RWPE1 (cell line): ENCODE measurements at regions not wholly inside any gene's neighbourhood (a gene's known extent, or its start where the extent isn't known, plus 50 kb on each side); places are given as distances from the start of the nearest gene placed in this dataset.

Experiments
- CTCF ChIA-PET: fragments of 350-600 bp; sonication (Branson Sonifier 250); formaldehyde crosslinking; extraction: SDS; loops from one replicate; lab custom pipeline; 2021; lab: Yijun Ruan, JAX
- POLR2A ChIA-PET: fragments of 400-600 bp; formaldehyde crosslinking; extraction: SDS; loops from one replicate; lab custom pipeline; 2020; ENCODE audit warnings: antibody characterized with exemption; ENCODE audit not compliant: low non-redundant PET; lab: Yijun Ruan, JAX
- DNase-seq: peaks from one replicate; pipeline ENCODE4 v3.0.0; 2012; ENCODE audit warnings: low spot score
- H3K27ac ChIP-seq: fragments of 450-650 bp; 2 replicates; pipeline ENCODE4 v1.5.1; 2017
- TF ChIP-seq, protein P1 (sequence below): fragments of 450-650 bp; conservative IDR thresholded peaks from 2 replicates; pipeline ENCODE4 v1.5.1; 2017; ENCODE audit warnings: low read depth, mild to moderate bottlenecking

DNA sequence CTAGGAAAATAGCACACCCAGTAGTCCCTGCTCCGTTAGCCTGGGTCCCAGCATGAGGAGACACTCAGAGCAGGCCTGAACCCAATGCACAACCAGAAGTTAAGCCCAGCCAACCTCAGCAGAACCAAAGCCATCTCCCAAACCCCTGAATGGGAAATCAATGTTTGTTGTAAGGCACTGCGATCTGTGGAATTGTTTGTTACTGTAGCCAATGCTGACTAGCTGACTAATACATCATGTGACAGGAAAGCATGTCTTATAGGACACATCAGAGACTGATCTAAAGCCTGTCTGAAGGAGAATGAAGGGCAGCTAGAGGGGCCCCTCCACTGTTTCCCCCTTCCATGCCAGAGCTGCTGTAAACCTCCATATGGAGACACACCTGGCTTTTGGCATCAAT lies 96.4 kb downstream of the MARCHF4 start:
- DNase-seq = no peak
- POLR2A ChIA-PET = no interaction called here
- TF ChIP-seq, protein P1, sequence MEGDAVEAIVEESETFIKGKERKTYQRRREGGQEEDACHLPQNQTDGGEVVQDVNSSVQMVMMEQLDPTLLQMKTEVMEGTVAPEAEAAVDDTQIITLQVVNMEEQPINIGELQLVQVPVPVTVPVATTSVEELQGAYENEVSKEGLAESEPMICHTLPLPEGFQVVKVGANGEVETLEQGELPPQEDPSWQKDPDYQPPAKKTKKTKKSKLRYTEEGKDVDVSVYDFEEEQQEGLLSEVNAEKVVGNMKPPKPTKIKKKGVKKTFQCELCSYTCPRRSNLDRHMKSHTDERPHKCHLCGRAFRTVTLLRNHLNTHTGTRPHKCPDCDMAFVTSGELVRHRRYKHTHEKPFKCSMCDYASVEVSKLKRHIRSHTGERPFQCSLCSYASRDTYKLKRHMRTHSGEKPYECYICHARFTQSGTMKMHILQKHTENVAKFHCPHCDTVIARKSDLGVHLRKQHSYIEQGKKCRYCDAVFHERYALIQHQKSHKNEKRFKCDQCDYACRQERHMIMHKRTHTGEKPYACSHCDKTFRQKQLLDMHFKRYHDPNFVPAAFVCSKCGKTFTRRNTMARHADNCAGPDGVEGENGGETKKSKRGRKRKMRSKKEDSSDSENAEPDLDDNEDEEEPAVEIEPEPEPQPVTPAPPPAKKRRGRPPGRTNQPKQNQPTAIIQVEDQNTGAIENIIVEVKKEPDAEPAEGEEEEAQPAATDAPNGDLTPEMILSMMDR = no peak
- H3K27ac ChIP-seq = no peak overlapping the region
- CTCF ChIA-PET = no interaction called here

DNA sequence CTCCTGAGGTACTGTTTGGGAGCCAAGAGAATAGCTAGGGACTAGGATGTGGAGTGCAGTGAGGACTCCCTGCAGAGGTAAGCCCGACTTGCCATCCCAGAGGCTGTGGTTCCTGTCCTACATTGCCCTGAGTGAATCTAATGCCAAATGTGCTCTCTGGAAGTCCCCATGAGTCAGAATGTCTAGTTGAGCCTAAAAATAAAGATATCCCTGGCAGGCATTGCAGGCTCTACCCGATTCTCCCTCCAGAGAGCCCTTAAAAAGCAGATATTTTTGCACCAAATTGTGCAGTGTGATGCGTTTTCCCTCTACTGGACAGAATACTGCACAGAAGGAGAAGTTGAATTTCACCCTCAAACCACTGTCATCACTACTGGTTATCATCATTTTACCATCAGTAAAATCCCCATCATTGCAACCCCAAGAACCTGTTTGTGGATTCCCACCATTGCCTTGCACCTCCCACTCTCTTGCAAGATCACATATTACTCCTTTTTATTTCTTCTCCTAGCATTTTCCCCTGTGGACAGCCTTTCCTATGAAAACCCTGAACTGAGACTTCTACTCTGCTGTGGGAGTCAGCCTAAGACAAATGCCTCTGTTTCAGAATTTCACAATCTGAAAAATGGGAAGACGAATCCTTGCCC lies 98.0 kb downstream of the MARCHF4 start:
- CTCF ChIA-PET = interaction anchor here (0.6 kb wide), 1 partner anchor 305 kb away, joined by 3 read pairs; no protein-coding TSS in a partner anchor
- POLR2A ChIA-PET = no interaction called here
- H3K27ac ChIP-seq = no peak overlapping the region
- TF ChIP-seq, protein P1 = no peak
- no peak for DNase-seq

DNA sequence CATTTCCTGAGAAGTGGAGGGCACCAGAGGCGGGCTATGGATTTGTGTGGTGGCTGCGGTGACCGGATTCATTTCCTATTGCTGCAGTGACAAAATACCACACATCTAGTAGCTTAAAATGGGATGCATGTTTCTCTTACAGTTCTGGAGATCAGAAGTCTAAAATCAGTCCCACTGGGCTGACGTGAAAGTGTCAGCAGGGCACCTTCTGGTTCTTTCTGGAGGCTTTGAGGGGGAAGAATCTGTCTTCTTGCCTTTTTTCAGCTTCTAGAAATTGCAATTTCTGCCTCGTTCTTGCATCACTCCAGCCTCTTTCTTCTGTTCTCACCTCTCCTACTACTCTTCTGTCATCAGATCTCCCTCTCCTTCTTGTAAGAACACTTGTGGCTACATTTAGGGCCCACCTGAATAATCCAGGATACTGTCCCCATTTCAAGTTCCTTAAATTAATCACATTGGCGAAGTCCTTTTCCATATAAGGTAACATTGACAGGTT lies 111.2 kb downstream of the MARCHF4 start:
- no peak for DNase-seq
- ChIA-PET CTCF (no interaction called here), POLR2A (no interaction called here)
- TF ChIP-seq, protein P1 = no peak
- no peak overlapping the region for H3K27ac ChIP-seq

DNA sequence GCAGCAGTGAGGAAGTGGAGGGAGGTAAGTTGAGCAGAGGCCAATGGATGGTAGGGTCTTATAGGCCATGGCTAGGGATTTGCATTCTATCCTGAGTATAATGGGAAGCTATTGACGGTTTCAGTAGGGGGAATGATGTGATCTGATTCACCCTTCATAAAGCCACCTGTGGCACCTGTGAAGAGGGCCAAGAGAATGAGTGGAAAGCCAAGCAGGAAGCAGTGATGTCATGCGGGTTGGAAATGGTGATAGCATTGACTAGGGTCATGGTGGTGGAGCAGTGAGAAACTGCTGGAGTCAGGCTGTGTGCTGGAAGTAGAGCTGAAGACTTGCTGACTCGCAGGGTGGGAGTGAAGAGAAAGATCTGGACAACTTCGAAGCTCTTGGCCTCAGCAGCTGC lies 111.7 kb downstream of the MARCHF4 start:
- POLR2A ChIA-PET = no interaction called here
- TF ChIP-seq, protein P1 = no peak
- H3K27ac ChIP-seq = no peak overlapping the region
- DNase-seq = no peak
- CTCF ChIA-PET = no interaction called here

DNA sequence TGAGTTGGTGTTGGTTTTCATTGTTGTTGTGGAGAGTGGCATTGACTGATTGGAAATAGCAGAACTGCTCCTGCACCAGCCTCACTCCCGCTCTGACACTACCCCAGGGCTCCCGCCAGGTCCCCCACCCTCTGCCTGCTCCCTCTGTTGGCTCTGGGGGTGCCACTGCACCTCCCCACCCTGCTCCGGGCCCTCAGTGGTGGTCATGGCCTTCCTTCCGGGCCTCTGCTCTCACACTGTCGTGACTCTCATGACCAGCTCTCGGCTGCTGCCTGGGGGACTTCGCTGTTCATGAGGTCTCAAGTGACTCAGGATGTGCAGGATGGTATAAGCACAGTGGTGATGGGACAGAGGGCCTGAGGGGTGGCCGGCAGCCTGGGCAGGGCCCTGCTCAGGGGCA lies 113.2 kb downstream of the MARCHF4 start:
- H3K27ac ChIP-seq = no peak overlapping the region
- TF ChIP-seq, protein P1 = no peak
- ChIA-PET CTCF (no interaction called here), POLR2A (no interaction called here)
- no peak for DNase-seq

DNA sequence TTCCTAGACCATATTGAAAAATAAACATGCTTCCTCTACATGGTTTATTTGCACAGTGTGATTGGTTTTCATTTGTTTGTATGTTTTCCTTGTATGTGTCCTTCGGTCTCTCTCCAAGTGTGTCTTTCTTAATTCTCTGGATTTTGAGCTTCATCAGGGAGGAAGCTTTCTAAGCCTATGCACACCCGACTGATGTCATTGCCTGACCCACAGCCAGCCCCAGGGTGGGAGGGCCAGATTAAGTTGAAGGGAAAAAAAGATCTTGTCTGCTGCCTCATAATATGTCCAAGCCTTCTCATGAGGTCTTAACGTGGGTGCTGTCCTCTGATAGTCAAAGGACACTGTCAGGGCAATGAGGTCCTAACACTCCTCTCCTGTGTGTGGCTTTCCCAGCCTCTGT lies 115.2 kb downstream of the MARCHF4 start:
- no peak for DNase-seq
- POLR2A ChIA-PET = no interaction called here
- CTCF ChIA-PET = no interaction called here
- H3K27ac ChIP-seq = no peak overlapping the region
- TF ChIP-seq, protein P1 = no peak
